Stimulated activated CD4-positive, alpha-beta T cell treated with anti-CD3 and anti-CD28 coated beads, Interleukin-15, amount 100 ng/mL, for 24 hours (primary cell): ENCODE measurements at regions not wholly inside any gene's neighbourhood (a gene's known extent, or its start where the extent isn't known, plus 50 kb on each side); places are given as distances from the start of the nearest gene placed in this dataset.
A peak's percentile ranks its signal among the peaks of the same experiment; 100 is the strongest.
"Not testable (repeated sequence)": the region's sequence is repeated elsewhere in the genome, so short reads cannot be mapped to it uniquely, and the experiment has no call there.

Experiments used
- DNase-seq: peaks from one replicate; pipeline ENCODE4 v3.0.0-alpha.2; 2020

DNA sequence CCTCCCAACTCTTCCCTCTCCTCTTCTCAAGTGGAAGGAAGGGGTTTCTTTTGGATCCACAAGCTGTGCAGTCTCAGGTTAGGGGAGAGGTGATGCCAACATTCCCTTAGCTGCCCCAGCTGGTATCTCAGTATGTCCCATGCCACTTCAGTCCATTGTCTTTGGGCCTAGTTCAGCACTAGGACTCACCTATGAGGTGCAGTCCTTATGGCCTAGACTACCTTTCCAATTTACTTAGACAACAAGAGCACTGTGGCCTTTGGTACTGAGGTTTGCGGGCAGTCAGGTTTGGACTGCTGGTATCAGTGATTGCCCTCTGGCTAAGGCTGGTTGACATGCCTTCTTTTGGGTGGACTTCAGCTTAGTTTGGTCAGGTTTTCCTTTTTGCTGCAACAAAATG, 159.9 kb downstream of the POTEH start:
- not testable (repeated sequence) for DNase-seq

GRCh38 chr22:15853716-15854373, 164.0 kb downstream of the POTEH start:
- not testable (repeated sequence) for DNase-seq

GRCh38 chr22:15854421-15854820, 164.6 kb downstream of the POTEH start:
- peak; percentile 2 for DNase-seq

GRCh38 chr22:15854978-15855377, 165.2 kb downstream of the POTEH start:
- not testable (repeated sequence) for DNase-seq

- not testable (repeated sequence) for DNase-seq
Measured at GRCh38 chr22:15880926-15881325, 191.1 kb downstream of the POTEH start.

GRCh38 chr22:15904326-15904725, 214.5 kb downstream of the POTEH start:
- not testable (repeated sequence) for DNase-seq

GRCh38 chr22:15911704-15912103, 221.9 kb downstream of the POTEH start:
- DNase-seq = not testable (repeated sequence)

- not testable (repeated sequence) for DNase-seq
Measured at GRCh38 chr22:15919120-15919519, 229.3 kb downstream of the POTEH start.

DNA sequence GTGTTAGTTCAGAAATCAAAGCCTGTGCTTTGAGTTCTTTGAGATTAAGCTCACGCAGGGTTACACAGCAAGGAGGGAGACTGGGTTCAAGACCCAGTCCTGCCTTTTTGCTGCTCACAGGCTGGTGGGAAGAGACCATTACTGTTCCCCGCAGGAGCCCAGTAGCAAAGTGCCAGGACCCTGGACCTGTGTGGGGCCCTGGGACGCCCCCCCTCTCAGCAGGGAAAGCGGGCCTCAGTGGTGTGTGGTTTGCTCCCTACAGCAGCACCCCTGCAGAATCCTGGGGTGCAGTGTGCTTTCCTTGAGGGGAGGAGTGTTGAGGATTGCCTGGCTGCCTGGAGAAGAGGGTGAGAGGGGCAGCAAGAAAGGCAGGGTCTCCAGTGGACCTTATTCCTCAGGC, 231.1 kb downstream of the POTEH start:
- not testable (repeated sequence) for DNase-seq

DNA sequence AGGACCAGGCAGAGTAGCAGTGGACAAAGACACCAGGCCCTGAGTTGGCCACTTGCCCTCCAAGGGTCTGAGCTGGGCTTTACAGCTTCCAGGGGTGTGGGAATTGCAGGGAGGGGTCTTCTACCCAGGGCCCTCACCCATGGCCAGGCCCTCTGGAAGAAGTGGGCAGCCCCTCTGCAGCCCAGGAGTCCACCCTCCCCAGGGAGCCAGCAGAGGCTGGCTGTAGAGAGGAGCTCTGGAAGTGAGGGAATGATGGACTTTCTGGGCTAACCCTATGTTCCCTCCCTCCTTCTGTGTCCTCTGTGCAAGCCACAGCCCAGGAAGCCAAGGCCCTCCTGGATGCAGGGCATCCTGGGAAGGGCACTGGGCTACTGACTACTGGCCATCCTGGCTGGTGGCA, 232.3 kb downstream of the POTEH start:
- not testable (repeated sequence) for DNase-seq

DNA sequence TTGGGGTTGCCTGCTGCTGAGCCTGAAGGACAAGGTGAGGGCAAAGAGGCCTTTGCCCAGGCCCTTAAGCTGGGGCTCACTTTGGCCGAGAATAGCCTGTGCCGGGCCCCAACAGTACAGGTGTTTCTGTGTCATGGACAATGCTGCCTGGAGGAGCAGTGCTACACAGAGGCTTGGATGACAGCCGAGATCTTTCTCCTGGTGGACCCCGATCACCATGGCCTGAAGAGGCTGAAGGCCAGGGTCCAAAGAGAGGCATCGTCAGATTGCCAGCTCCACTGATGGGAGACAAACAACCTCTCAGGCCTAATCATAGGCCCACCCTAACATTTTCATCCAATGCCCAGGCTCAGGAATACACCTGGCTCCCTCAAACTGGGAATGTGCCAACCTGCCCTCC, 232.8 kb downstream of the POTEH start:
- DNase-seq = not testable (repeated sequence)

DNA sequence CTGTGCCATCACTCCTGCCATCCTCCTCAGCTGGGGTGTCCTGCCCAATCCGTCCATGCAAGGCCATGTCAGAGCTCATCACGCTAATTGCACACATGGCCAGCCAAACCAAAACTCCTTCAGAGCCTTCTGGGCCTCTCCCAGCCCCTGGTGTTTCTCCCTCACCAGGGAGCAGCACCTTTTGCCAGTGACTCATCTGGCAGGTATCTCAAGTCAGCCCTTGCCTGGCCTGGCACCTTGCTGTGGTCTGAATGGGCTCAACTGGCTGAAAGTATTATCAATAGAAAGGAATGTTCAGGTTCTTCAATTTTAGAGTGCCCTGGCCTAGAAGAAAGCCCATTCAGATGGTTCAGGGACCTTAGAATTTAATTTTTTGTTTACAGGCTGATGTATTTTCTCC, 235.0 kb downstream of the POTEH start:
- DNase-seq = not testable (repeated sequence)

- DNase-seq = not testable (repeated sequence)
Measured at GRCh38 chr22:15927172-15927571, 237.3 kb downstream of the POTEH start.
